Body of pancreas (tissue), 4 donors: ENCODE measurements at regions not wholly inside any gene's neighbourhood (a gene's known extent, or its start where the extent isn't known, plus 50 kb on each side); places are given as distances from the start of the nearest gene placed in this dataset.

Source experiments
- ATAC-seq: fragments of 150-250 bp; one replicate; pipeline ENCODE4 v1.9.1; 2016
- DNase-seq, 4 donors: peaks; one replicate each; pipeline ENCODE4 v3.0.0-alpha.2; 2019
- H3K27ac ChIP-seq, 4 donors: fragments of 200-600 bp; sonication (generic); 1 replicate in 3 of 4; 2 replicates in 1 of 4; pipeline versions ENCODE4 v1.5.1 to v1.6.1; 2016 to 2019; ENCODE audit warnings: mild to moderate bottlenecking in 1 of 4, mixed read lengths in 1 of 4, moderate library complexity in 1 of 4
- H3K27me3 ChIP-seq, 2 donors: fragments of 200-600 bp; sonication (generic); one replicate each; pipeline ENCODE4 v1.6.0; 2016; ENCODE audit warnings: mild to moderate bottlenecking in 1 of 2
- H3K36me3 ChIP-seq, 2 donors: fragments of 200-600 bp; sonication (generic); replicated peaks in 1 of 2; 2 replicates each; pipeline ENCODE4 v1.5.1; 2016; ENCODE audit warnings: low read depth in 2 of 2; ENCODE audit not compliant: insufficient read depth in 1 of 2
- H3K4me1 ChIP-seq: fragments of 200-600 bp; sonication (generic); one replicate; pipeline ENCODE4 v1.6.0; 2016
- H3K4me3 ChIP-seq, 2 donors: fragments of 200-600 bp; sonication (generic); 1 replicate in 1 of 2; 2 replicates in 1 of 2; pipeline ENCODE4 v1.5.1; 2016 to 2019
- H3K9me3 ChIP-seq, 3 donors: fragments of 200-600 bp; sonication (generic); 1 replicate in 2 of 3; 2 replicates in 1 of 3; pipeline ENCODE4 v1.5.1; 2016
- CTCF ChIP-seq, 7 experiments: fragments of 450-650 bp in 4 of 7; fragments of 200-600 bp in 3 of 7; sonication (generic) in 3 of 7; IDR thresholded peaks; one replicate each; pipeline ENCODE4 v1.5.1; 2016 to 2019; ENCODE audit warnings: antibody characterized with exemption in 7 of 7
- POLR2A ChIP-seq, 3 donors: fragments of 450-650 bp; IDR thresholded peaks; one replicate each; pipeline ENCODE4 v1.6.1; 2016; ENCODE audit warnings: antibody characterized with exemption in 3 of 3, mild to moderate bottlenecking in 2 of 3
- WGBS, 2 donors: methylation state at CpG; one replicate each; pipeline ENCODE4 v1.1.5; 2017; 5-methylcytosine and 5-hydroxymethylcytosine counted together
- intact Hi-C: fragments of 100-400 bp; cut with DNase I; formaldehyde crosslinking; loops from one replicate; pipeline ENCODE4 v1.15.1; 2023

GRCh38 chr5:68074048-68074632 lies 141.4 kb upstream of the PIK3R1 start:
- Histone ChIP-seq H3K36me3 (no peaks in the 10 kb centered on the region), H3K4me1 (no peaks in the 10 kb centered on the region), H3K9me3 (no peaks in the 10 kb centered on the region), H3K27me3 (no peaks in the 10 kb centered on the region), H3K4me3 (no peak overlapping the region), H3K27ac (no peak overlapping the region)
- ATAC-seq (no peak), DNase-seq (peak; percentile 15 to 52 (median 18))
- TF ChIP-seq CTCF (IDR thresholded peaks at IDR 0.05) (no peak), POLR2A (IDR thresholded peaks at IDR 0.05) (no peak)
- intact Hi-C loops: no loop called here
- 65 to 76% methylated on average over 1 of the region's 1 CpG for WGBS, 2 donors

DNA sequence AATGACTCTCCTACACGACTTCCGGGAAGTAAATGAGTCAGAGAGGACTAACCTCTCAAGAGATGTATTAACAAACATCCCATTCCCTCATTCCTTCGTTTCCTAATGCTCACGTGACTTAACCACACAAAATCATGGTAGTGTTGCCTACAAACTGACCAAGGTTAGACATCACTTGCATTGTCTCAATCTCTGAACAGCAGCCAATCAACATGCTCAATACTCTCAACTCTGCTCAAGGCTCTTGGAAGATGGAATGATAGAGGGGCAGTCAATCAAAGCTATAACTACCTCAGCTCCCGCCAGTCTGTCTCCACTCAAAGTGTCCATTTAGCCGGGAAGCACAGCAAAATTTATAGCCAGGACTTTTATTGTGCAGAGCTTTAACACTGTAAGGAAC lies 143.8 kb upstream of the PIK3R1 start:
- H3K27me3 ChIP-seq: no peaks in the 10 kb centered on the region
- DNase-seq (no peak), ATAC-seq (no peak)
- intact Hi-C loops: no loop called here
- H3K4me3 ChIP-seq: no peak overlapping the region
- no peaks in the 10 kb centered on the region for H3K4me1 ChIP-seq
- 74 to 76% methylated on average over 6 of the region's 6 CpGs for WGBS, 2 donors
- no peak overlapping the region for H3K27ac ChIP-seq
- no peaks in the 10 kb centered on the region for H3K9me3 ChIP-seq
- no peak for TF ChIP-seq POLR2A (IDR thresholded peaks at IDR 0.05)
- TF ChIP-seq CTCF (IDR thresholded peaks at IDR 0.05): no peak
- no peaks in the 10 kb centered on the region for H3K36me3 ChIP-seq

GRCh38 chr5:68071282-68071632 lies 144.3 kb upstream of the PIK3R1 start:
- H3K9me3 ChIP-seq: no peaks in the 10 kb centered on the region
- no peaks in the 10 kb centered on the region for H3K4me1 ChIP-seq
- no peak overlapping the region for H3K27ac ChIP-seq
- no peak for DNase-seq
- 54 to 55% methylated on average over 3 of the region's 3 CpGs for WGBS, 2 donors
- intact Hi-C loops: no loop called here
- H3K4me3 ChIP-seq: no peak overlapping the region
- H3K36me3 ChIP-seq: no peaks in the 10 kb centered on the region
- TF ChIP-seq CTCF (IDR thresholded peaks at IDR 0.05) (no peak), POLR2A (IDR thresholded peaks at IDR 0.05) (no peak)
- H3K27me3 ChIP-seq: no peaks in the 10 kb centered on the region
- ATAC-seq: no peak

GRCh38 chr5:68070591-68071281 lies 144.8 kb upstream of the PIK3R1 start:
- 34 to 51% methylated on average over 2 of the region's 2 CpGs for WGBS, 2 donors
- H3K27me3 ChIP-seq: no peaks in the 10 kb centered on the region
- H3K4me1 ChIP-seq: no peaks in the 10 kb centered on the region
- DNase-seq (no peak), ATAC-seq (no peak)
- intact Hi-C loops: no loop called here
- H3K9me3 ChIP-seq: no peaks in the 10 kb centered on the region
- TF ChIP-seq POLR2A (IDR thresholded peaks at IDR 0.05) (no peak), CTCF (IDR thresholded peaks at IDR 0.05) (no peak)
- no peak overlapping the region for H3K27ac ChIP-seq
- H3K4me3 ChIP-seq: no peak overlapping the region
- no peaks in the 10 kb centered on the region for H3K36me3 ChIP-seq
